ENCODE measurements at regions not wholly inside any gene's neighbourhood (a gene's known extent, or its start where the extent isn't known, plus 50 kb on each side); places are given as distances from the start of the nearest gene placed in this dataset.
"Not testable (repeated sequence)": the region's sequence is repeated elsewhere in the genome, so short reads cannot be mapped to it uniquely, and the experiment has no call there.

DNA sequence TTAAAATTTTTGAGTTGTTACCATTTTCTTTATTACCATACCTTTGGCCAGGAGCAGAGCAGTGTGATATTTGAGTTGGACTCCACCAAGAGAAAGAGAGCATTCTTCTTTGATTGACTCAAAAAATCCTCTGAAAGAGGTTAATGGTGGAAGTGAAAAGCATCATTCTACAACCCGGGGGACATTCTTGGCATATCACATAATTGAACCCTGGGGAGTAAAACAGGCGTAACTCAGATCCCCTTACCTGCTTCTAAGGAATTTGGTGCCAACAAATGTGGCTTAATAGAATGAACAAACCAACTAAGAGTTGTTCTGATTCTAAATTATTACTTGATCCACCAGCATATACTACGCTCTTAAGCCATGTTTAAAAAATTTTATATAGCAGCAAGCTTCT, 351.1 kb upstream of the DEPDC1 start:
- no peak for DNase-seq (ENCODE audit: low spot score)

DNA sequence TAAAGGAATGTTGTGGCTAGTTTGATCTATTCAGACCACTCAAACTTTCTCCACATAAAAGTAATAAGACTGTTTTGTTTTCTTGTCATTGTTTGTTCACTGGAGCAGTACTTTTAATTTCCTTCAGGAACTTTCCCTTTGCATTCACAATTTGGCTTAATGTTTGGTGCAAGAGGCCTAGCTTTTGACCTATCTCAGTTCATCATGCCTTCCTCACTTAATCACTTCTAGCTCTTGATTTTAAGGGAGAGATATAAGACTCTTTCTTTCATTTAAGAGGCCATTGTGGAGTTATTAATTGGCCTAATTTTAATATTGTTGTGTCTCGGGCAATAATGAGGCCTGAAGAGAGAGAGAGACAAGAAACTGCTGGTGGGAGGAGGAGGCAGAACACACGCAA, 371.7 kb upstream of the DEPDC1 start:
- no peak for DNase-seq (ENCODE audit: low spot score)

DNA sequence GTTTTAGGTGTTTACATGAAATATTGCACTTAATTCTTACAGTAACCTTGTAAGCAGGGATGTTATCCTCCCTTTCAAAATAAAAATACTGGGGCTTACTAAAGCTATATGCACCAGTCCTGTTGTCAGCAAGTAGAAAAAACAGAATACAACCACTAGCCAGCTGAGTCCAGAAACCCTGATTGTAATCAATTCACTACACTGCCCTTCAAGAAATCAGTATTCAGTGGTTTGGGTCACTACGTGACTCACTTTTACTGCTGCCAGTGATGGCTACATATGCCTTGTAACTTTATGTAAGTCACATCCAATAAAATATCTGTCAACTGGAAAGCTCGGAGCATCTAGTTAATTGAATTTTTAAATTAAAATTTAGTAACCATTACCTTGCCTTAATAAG, 376.3 kb upstream of the DEPDC1 start:
- DNase-seq (ENCODE audit: low spot score): no peak

DNA sequence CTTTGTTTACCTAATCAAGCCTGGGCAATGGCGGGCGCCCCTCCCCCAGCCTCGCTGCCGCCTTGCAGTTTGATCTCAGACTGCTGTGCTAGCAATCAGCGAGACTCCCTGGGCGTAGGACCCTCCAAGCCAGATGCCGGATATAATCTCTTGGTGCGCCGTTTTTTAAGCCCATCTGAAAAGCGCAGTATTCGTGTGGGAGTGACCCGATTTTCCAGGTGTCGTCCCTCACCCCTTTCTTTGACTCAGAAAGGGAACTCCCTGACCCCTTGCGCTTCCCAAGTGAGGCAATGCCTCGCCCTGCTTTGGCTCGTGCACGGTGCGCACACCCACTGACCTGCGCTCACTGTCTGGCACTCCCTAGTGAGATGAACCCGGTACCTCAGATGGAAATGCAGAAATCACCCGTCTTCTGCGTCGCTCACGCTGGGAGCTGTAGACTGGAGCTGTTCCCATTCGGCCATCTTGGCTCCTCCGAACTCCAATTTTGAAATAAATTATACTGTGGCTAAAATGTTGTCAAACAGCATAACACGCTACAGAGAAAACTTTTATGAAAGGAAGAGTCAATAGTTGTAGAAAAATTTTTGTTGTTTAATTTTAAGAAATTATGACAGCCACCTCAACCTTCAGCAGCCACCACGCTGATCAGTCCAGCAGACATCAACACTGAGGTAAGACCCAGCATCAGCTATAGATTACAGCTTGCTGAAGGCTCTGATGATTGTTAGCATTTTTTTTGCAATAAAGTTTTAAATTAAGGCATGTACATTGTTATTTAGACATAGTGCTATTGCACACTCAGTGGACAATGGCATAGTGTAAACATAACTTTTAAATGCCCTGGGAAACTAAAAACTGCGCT, 384.7 kb upstream of the DEPDC1 start:
- not testable (repeated sequence) for DNase-seq (ENCODE audit: low spot score)

DNA sequence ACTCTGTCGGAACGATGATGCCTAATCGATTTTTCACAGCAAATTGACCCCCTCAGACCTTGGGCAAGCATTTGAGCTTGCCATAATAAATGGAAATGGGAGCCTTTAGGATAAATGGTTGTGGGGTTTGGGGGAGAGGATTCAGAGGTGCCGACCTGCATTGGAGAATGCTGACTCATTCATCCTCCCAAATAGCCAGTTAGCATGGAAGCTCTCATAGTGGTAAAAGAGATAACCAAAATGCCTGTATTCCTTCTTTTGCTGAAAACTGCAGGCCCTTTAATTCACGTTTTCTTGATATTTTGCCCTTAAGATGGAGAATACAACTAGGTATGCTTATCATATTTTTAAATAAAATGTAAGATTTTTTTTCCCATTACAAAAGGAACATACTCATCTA, 392.6 kb upstream of the DEPDC1 start:
- DNase-seq (ENCODE audit: low spot score): no peak

DNA sequence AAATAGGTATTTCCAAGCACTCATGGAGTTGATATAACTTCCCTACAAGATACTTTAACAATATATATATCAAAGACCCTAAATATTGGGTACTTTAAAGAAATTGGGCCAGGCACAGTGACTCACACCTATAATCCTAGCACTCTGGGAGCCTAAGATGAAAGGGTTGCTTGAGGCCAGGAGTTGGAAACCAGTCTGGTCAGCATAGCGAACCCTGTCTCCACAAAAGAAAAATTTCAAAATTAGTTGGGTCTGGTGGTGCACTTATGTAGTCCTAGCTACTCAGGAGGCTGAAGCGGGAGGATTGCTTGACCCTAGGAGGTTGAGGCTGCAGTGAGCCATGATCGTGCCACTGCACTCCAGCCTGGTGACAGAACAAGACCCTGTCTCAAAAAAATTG, 393.9 kb upstream of the DEPDC1 start:
- no peak for DNase-seq (ENCODE audit: low spot score)

DNA sequence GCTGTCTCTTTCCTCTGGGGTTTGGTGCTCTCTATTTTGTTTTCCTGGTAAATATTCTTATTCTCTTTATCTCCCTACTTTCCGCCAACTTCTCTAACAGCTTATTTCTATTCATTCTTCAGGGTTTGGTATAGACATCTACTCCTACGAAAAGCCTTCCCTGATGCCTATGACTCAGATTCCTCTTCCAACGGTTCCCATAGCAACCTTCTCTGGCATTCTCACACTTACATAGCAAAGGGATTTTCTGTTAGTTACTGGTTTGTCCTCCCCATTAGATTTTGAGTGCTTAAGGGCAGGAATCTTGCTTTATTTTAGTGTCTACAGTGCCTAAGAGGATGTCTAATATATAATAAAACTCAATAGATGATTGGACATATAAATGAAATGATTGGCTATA, 407.6 kb upstream of the DEPDC1 start:
- no peak for DNase-seq (ENCODE audit: low spot score)

DNA sequence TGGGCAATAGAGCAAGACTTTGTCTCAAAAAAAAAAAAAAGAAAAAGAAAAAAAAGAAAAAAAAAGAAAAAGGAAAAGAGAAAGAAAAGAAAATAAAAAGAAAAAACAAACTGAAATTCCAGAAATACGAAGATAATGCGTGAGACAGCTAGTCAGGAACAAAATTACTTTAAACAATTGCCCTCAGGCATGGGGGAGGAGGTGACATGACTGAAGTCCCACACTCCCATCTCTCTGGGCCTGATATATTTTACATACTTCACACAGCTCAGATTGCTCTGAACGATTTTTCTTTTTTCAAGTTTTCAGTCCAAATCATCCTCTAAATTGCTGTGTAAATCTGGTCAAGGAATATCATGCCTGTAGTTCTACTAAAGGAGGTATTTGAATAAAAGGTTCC, 409.5 kb upstream of the DEPDC1 start:
- no peak for DNase-seq (ENCODE audit: low spot score)

DNA sequence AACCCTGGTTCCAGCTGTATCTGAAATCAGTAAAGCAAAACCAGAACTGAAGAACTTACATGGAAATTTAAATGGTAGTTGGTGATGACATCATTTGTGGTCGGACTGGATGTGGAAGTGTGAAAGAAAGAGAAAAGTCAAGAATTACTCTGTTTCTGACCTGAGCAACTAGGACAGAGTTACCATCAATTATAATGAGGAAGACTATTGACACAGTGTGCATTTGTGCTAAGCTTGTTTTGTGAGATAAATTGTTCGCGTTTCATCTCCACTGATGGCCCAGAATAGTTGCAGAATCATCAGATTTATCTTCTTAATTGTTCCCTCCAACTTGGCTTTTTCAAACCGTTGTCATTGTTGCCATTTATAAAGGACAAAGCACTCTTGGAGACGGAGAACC, 410.6 kb upstream of the DEPDC1 start:
- no peak for DNase-seq (ENCODE audit: low spot score)

DNA sequence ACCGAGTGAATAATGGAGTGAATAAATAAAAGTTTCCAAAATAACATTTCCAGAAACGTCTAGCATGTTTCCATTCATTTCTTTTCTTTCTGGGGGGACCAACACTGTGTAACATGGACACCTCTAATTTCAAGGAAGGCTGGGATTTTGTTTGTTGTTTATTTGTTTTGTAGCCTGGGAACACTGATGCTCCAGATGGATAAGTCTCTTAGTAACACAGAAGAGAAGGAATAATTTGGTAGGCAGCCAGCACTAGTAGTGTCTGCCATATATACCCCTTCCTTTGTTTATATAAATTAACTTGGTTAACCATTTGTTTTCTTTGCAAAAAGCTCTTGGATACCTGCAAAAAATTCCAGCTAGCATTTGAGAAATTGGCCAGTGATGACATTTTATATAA, 411.4 kb upstream of the DEPDC1 start:
- DNase-seq (ENCODE audit: low spot score): no peak

DNA sequence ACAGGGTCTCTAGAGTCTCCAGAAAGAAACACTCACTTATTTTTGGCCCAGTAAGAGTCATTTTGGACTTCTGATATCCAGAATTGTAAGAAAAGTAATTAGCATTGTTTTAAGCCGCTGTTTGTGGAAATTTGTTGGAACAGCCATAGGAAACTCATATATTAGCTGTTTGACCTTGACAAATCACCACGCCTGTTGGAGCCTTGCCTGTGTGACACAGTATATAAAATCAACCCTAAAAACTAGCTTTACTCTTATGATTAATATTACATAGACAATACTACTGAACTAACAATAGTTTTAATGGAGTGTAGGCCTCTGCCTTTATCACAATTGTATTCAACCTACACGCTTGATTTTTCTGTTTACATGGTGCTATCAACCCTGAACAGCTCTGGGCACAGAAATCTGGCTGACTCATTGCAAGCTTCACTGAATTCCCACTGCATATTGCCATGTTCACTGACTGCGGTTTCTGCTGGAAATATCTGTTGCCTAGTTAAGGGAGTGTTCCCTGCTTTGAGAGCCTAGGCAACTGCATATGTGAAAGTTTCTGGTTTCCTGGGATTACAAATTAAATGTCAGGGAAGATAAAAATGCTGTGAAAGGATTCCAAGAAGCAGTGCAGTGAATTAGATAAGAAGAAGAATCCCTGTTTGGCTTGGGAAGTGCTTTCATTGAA, 419.5 kb upstream of the DEPDC1 start:
- no peak for DNase-seq (ENCODE audit: low spot score)

DNA sequence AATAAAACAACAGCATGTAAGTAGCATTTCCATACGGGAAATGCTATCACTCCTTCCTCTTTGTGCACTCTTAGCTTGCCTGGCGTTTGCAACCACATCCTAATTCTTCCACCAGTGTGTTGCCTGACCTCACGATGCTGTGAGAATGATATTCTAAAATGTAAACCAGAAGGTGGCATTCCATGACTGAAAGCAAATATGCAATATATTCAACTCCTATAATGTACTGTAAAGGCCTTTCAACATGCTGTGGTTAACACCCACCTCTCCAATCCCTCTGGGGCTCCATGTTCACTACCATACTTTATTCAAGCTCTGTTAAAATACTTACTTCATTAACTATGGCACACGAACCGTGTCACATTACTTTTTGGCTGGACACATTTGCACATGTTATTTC, 420.6 kb upstream of the DEPDC1 start:
- no peak for DNase-seq (ENCODE audit: low spot score)

DNA sequence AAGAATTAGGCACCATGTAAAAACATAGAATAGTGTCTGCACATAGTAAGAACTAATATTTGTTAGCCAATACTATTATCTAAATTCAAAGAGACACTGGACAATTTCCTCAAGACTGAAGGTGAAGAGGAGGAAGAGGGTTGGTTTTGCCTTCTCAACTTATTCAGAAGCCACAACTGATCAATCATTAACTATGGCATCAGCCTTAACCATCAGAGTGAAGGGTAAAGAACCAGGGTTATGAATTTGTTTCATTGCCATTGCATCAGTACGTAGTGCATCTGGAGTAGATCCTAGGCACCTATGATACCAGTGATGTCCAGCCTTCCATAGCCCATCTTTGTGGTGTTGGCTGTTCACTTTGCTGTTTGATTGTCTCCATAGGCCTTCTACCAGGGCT, 421.7 kb upstream of the DEPDC1 start:
- DNase-seq (ENCODE audit: low spot score): no peak

DNA sequence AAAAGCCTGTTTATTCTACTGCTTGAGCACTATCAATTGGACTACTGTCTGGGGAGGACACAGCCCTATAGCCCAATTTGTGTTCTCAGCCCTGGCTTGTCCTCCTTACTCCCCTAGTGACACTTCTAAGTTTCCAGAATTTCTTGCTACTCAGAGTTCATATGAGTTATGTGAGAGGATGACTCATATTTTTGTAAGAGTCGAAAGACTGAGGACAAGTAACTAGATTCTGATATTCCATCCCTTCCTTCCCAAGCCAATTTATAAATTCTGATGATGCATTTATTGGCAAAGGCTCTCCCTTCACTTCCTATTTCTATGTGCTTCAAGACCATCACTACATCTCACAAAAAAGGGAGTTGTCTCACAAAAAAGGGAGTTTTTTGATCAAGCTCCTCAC, 422.2 kb upstream of the DEPDC1 start:
- no peak for DNase-seq (ENCODE audit: low spot score)

DNA sequence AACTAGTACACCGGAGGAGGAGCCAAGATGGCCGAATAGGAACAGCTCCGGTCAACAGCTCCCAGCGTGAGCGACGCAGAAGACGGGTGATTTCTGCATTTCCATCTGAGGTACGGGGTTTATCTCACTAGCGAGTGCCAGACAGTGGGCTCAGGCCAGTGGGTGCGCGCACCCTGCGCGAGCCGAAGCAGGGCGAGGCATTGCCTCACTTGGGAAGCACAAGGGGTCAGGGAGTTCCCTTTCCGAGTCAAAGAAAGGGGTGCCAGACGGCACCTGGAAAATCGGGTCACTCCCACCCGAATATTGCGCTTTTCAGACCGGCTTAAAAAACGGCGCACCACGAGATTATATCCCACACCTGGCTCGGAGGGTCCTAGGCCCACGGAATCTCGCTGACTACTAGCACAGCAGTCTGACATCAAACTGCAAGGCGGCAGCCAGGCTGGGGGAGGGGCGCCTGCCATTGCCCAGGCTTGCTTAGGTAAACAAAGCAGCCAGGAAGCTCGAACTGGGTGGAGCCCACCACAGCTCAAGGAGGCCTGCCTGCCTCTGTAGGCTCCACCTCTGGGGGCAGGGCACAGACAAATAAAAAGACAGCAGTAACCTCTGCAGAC, 426.7 kb upstream of the DEPDC1 start:
- not testable (repeated sequence) for DNase-seq (ENCODE audit: low spot score)

DNA sequence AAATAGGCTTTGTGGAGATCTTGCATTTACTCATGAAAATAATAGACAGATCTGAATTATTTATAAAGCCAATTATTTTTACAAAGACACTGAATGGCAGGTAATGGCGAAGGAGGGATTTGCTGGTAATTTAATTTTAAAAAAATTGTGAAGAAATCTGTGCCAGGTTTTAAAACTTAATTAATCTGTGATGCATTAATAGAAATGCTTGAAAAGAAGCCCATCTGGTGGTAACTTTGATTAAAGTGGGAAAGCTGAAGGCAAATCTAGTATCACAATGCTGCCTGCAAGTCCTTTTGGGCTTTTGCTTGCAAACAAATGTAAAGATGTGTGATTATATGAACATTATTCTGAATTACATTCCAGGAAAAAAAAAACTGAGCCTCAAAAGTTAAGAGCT, 433.2 kb upstream of the DEPDC1 start:
- no peak for DNase-seq (ENCODE audit: low spot score)

DNA sequence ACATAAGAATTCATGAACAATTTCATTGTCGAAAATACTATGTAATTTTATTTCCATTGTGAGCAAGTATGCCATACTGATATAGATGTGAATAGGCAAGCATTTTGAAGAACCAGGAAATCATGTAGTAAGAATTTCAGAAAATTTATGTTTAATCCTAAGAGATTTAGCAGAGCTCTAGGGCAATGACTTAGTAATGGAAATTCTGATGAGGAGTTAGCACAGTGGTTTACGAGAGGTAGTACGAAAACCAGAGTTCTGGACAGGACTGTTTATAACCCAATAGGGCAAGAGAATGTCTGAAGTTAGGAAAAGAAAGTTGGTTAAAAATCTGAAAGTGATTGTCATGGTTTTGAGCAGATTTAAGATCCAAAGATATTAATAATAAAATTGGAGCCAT, 439.6 kb upstream of the DEPDC1 start:
- no peak for DNase-seq (ENCODE audit: low spot score)

DNA sequence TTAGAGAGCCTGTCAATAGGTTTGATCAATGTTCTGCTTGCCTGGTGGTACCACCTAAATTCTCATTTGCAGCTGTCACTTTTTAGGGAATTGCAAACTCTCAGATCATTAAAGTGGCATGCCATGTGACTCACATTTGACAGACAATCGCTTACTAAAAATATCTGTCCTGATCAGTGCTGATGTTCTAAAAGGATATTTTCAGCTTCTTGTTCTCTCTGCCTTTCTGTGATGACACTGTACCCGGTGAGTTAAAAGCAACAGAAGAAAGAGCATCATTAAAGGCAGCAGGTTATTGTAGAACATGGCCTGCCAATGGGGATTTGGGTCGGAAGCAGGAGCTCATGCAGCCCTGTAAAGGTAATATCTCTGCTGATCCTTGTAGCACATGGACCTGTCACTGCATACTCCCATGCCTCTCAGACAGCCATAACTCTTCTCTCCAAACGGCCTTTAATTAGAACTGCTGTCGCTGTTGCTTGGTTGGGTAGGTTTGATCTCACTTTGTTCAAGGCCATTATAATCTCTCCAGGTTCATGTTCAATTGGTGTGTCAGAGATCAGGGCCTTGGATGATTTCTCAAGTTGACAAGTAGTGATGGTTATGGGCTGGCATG, 441.3 kb upstream of the DEPDC1 start:
- DNase-seq (ENCODE audit: low spot score): no peak

DNA sequence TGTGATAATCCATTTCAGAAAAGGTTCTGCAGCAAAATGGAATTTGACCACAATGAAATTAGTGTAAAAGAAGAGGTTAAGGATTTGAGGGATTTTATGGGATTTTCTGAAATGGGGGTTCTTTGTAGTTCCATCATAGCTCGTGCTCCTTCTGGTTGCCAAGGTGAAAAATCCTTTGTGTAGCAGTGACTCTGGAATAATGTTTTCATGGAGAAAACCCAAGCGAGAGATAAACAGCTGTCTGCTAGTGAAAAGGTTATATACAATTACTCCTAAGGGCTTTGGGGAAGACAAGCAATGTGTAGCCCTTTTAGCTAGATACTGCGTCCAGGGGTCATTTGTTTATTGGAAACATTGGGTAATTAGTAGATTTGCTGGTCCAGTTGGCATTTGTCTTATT, 453.2 kb upstream of the DEPDC1 start:
- DNase-seq (ENCODE audit: low spot score): no peak

DNA sequence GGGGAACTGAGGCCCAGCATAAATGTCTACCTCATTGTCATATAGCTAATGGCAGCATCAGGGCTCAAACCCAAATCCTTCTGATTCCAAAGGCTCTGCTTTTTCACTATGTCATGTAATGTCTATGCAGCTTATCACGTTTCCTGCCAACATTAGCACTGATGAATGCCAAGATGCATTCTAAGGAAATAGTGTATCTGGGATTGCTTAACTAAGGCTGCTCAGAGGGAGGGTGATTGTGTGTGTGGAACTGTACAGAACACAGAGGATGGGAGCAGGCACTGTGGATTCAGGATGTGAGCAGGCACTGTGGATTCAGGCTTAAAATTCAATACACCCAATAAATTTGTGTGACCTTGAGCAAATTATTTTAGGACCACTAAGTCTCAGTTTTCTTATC, 456.4 kb upstream of the DEPDC1 start:
- no peak for DNase-seq (ENCODE audit: low spot score)

DNA sequence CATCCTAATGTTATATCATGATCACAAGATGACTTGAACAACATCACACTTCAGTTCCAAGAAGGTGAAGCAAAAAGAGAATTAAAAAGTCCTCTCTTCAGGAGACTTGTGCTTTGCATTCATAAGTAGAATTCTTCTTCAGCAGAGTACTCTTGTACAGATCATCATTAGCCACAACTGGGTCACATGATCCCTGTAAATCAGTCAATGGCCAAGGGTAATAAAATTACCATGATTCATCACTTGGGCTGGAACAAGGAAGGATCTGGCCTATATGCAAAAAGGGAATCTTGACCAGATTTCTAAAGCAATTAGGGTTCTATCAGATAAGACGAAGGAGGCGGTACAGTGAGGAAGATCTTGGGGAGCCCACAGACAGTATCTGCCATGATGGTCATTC, 458.0 kb upstream of the DEPDC1 start:
- no peak for DNase-seq (ENCODE audit: low spot score)

DNA sequence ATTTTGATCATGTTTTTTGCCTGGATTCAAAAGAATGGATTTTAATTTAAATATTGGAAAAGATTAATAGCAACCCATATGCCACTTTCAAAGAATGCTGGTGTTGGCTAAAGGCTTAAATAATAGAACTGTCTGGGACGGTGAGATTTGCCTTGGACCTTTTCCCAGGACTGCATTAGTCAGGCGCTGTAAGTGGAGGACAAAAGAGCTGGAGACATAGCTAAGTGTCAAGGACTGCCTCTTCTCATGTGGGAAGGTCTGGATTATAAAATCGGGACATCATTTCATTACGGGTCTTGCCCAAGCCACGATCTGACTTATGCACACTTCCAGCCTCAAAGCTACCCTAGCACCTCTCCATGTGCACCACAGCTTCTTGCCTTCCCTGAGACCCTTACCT, 458.5 kb upstream of the DEPDC1 start:
- no peak for DNase-seq (ENCODE audit: low spot score)

DNA sequence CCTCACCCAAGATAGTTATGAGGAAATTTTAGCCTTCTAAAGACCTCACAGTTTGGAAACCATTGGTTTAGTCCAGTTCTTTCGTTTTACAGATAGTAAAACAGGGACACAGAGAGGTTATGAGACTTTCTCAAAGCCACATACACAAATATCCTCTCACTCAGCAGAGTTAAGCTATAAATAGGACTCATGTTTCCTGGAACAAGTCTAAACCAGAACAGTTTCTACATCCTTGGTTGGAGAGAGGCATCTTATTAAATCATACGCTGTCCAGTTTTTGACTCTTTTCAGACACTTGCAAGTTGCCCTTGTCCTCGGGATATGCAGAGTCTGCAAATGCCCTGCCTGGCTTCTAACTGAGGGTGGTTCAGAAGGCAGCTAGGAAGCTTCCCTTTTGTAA, 462.1 kb upstream of the DEPDC1 start:
- DNase-seq (ENCODE audit: low spot score): no peak

All from kidney capillary endothelial cell (primary cell).